NCI-H1417 treated with DMSO at 0.1 percent for 48 hours (cell line): ENCODE measurements at regions not wholly inside any gene's neighbourhood (a gene's known extent, or its start where the extent isn't known, plus 50 kb on each side); places are given as distances from the start of the nearest gene placed in this dataset.
"Not testable (repeated sequence)": the region's sequence is repeated elsewhere in the genome, so short reads cannot be mapped to it uniquely, and the experiment has no call there.

Source experiments
- DNase-seq: peaks from one replicate; lab custom pipeline; 2025; lab: John Stamatoyannopoulos, UW

GRCh38 chr1:30092051-30092858, 631.1 kb downstream of the MATN1 start:
- DNase-seq: no peak

DNA sequence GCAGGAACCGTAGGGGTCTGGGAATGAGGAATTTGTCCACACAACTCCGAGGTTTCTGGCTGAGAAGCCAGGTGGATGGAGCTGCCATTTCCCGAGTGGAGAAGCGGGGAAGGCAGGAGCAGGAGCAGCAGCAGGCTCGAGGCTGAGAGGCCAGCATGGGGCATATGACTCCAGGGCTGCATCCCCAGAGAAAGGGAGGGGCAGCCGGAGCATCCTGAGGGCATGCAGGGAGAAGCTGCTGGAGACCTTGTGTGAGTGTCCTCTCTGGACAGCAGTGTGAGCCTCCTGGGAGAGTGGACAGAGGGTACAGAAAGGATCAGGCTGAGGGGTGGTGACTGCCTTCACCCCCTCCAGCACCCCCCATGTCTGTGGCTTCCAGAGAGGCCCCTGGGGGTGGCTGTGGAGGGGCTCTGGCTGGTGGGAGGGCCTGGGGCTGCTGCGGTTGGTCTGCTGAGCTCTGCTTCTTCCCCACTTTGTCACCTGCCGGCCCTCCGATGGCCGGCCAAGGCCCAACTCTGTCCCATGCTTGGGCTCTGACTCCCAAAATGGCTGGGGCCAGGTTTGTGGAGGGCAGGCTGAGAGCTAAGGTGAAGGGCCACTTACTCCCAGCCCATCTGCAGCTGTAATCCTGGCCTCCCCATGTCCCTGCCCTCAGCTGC, 633.1 kb downstream of the MATN1 start:
- no peak for DNase-seq

GRCh38 chr1:30089024-30089430, 634.4 kb downstream of the MATN1 start:
- peak; percentile 90 for DNase-seq

DNA sequence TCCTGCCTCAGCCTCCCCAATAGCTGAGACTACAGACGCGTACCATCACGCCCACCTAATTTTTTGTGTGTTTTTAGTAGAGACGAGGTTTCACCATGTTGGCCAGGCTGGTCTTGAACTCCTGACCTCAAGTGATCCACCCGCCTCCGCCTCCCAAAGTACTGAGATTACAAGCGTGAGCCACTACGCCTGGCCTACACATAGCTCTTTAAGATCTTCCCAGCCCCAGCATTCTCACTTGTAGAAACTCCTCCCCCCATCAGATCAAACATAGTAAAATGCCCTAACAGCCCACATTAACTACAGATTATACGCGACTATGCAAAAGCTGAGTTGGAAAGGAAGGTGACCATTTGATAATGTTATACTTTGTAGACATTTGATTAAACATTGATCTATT, 634.8 kb downstream of the MATN1 start:
- no peak for DNase-seq

GRCh38 chr1:30087465-30087864, 635.9 kb downstream of the MATN1 start:
- no peak for DNase-seq

GRCh38 chr1:30085811-30086770, 637.3 kb downstream of the MATN1 start:
- DNase-seq: no peak

DNA sequence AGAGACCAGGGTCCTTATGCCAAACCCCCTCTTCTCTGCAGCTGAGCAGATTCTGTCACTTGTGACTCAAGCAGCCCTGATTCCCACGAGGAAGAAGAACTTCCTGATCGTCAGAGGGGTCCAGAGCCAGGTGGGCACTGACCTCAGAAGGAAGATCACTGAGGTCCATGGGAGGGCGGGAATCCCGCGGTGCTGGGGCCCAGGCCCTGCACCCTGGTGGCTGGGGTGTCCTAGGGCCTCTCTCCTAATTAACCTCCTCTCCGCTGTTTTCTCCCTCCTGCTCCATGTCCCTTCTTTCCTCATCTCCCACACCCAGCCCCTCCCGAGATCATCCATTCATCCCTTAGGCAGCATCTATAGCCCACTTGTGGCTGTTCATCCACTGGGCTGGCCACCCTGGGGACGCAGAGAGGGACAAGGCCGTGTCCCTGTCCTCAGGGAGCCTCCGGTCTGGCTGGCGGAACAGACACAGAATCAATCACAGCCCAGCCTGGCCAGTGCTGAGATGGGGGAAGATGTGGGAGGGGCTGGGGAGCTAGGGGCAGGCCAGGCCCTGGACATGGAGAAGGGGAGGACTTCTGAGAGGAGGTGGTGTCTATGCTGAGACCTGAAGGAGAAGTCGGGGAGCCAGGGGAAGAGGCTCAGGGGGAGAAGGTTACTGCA, 638.3 kb downstream of the MATN1 start:
- DNase-seq: no peak

- DNase-seq: no peak
Observed at GRCh38 chr1:30083800-30084464, 639.5 kb downstream of the MATN1 start.

DNA sequence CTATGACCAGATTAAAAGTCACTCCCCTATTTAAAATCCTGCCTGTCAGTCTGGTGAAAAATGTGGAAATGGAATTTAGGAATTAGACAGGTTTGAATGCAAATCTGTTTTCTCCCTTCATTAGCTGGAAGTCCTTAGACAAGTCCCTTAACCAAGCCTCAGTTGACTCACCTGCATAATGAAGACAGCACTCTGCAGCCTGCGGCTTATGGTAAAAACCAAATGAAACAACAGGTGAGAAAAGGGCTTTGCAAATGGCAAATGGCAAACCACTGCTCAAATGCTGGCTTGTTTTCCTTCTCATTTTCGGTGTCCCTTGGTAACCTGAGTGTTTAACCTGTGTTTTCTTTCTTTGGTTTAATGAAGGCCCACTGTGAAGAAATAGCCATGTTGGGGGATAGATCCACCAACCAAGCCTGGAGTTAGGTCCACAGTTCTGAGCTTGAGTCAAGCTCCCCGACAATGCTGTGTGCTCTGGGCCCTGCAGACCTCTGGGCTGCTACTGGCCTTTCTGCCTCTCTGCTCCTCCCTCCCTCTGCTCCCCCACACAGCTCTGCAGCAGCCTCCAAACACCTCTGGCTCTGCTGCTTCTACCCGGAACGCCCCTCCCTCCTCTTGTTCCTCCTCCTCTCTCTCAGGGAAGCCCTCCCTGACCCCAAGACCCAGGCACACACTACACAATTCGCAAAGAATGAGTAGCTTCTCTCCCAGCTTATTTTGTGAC, 641.8 kb downstream of the MATN1 start:
- no peak for DNase-seq

DNA sequence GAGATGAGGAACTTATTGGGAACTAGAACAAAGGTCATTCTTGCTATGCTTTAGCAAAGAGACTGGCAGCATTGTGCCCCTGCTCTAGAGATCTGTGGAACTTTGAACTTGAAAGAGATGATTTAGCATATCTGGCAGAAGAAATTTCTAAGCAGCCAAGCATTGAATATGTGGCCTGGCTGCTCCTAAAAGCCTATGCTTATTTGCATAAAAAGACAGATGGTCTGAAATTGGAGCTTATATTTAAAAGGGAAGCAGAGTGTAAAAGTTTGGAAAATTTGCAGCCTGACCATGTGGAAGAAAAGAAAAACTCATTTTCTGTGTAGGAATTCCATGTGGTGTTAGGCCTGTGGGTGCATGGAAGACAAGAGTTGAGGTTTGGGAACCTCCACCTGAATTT, 647.5 kb downstream of the MATN1 start:
- not testable (repeated sequence) for DNase-seq

DNA sequence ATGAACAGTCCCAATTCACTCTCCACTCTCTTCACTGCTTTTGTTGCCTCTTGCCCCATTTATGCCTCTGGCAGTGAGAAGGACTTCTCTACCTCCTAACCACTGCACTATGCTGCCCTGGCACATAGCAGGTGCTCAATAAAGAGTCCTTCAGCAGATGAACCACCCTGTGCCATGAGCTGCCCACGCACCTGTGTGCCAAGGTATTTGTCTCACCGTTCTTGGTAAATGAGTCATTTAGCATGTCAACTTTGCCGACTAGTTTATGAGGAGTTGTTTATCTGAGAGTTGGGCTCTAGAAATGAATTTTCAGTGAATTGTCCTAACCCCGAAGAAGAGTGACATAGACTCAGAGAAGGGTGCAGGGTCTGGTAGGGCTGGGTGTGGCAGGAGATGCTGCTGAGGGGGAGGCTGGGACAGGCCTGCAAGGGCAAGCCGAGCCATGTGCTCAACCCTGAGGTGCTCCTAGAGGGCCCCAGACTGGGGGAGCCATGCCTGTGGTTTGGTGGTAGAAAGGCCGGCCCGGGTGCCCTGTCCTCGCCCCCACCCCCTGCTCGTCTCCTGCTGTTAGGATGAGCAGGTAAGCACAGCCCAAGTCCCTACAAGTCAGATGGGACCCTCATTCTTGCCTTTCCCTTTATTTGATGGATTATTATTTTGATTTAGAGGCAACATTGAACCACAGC, 654.5 kb downstream of the MATN1 start:
- no peak for DNase-seq

GRCh38 chr1:30064547-30064946, 658.8 kb downstream of the MATN1 start:
- no peak for DNase-seq

GRCh38 chr1:30063621-30064280, 659.6 kb downstream of the MATN1 start:
- no peak for DNase-seq

DNA sequence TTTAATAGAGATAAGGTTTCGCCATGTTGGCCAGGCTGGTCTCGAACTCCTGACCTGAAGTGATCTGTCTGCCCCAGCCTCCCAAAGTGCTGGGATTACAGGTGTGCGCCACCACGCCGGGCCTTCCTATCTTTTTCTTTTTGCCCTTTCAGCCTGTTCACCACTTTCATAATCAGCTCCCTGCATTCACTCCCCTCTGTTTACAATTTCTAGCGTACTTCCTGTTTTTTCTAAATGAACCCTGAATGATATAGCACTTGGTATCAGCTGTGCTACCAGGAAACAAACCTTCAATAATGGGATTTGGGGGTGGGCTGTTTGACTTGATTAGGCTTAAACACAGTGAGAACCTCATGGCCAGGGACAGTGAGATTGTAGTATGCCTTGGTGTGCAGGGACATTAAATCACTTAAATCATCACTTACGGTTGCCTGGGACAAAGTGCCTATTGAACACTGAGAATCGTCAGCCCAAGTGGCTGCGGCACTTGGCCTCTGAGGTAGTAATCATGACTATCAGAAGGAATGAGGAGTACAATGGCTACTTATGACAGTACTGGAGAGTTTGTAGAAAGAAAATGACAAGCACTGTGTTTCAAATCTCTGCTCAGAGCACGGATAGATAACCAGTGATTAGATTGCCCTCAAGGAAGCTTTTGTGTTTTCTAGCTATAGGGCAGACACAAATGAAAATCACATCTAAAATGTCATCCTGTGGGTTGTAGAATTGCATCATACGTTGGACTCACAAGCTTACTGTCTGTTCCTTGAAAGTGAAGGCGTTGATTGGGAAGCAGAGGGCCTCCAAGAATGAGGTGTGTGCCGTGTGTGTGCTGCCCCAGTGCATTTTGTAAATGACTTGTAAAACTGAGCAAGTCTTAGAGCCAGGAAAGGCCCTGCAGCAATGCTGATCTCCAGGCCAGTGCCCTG, 661.8 kb downstream of the MATN1 start:
- no peak for DNase-seq

DNA sequence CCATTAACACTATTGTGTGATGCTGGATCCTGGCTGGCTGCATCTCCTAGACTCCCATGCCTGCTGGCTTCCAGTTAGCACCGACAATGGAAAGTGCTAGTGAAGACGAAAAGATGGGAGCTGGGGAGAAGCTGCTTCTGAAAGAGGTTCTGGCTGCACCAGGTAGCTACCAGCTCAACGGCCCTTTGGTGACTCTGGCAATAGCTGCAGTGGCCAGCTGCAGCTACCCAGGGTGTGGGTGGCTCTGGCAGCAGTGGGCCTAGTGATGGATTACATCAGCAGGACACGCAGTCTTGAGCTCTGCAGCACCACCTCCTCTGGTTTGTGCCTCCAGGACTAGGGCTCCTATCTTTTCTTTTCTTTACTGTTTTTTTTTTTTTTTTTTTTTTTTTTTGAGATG, 662.6 kb downstream of the MATN1 start:
- DNase-seq: no peak

DNA sequence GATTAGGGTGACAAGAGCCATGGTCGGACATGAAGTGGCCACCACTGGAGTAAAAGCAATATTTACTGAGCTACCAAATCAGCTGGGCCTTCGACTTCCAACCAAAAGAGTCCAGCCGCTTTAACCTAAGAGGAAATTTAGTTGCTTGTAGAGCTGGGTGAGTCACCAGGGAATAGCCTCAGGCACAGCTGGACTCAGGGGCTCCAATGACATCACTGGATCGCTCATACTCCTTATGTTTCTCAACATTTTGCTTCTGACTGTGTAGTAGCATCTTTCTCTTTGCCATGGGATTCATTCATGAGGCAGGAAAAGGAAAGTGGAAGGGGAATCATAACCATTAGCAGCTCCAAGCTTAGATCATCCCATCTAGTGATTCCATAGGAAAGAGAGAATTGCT, 664.4 kb downstream of the MATN1 start:
- DNase-seq: no peak

- no peak for DNase-seq
Observed at GRCh38 chr1:30054126-30054525, 669.3 kb downstream of the MATN1 start.

- no peak for DNase-seq
Observed at GRCh38 chr1:30052178-30052577, 671.2 kb downstream of the MATN1 start.
